ENCODE measurements at regions not wholly inside any gene's neighbourhood (a gene's known extent, or its start where the extent isn't known, plus 50 kb on each side); places are given as distances from the start of the nearest gene placed in this dataset.
"Not testable (repeated sequence)": the region's sequence is repeated elsewhere in the genome, so short reads cannot be mapped to it uniquely, and the experiment has no call there.

- ChIA-PET POLR2A (no interaction called here), CTCF (no interaction called here)
- peaks cover 2% of the 10 kb centered on the region for H3K9me3 Mint-ChIP-seq
- no peaks in the 10 kb centered on the region for H3K36me3 Mint-ChIP-seq (ENCODE audit: low read depth)
- Histone ChIP-seq H3K9me3 (ENCODE audit: control insufficient read depth in 1 of 2, insufficient read depth in 1 of 2, low read length in 2 of 2) (peaks cover 0 to 4% of the 10 kb centered on the region in 2 experiments), H3K27ac (ENCODE audit: low read depth in 1 of 2, low read length in 2 of 2) (no peak overlapping the region), H3K4me3 (ENCODE audit: low read length) (no peak overlapping the region), H3K36me3 (ENCODE audit: insufficient read depth, low read length) (no peaks in the 10 kb centered on the region), H3K4me1 (ENCODE audit: insufficient read depth, low read length) (no peaks in the 10 kb centered on the region), H3K27me3 (ENCODE audit: control insufficient read depth in 1 of 2, insufficient read depth in 2 of 2, low read length in 2 of 2) (no peaks in the 10 kb centered on the region)
- ATAC-seq (ENCODE audit: poor library complexity): no peak
- intact Hi-C loops (cut with DNase I, micrococcal nuclease): no loop called here
- no peaks in the 10 kb centered on the region for H3K27me3 Mint-ChIP-seq
- H3K27ac Mint-ChIP-seq: no peak overlapping the region
- no peaks in the 10 kb centered on the region for H3K4me1 Mint-ChIP-seq (ENCODE audit: low read depth)
- TF ChIP-seq CTCF (IDR thresholded peaks at IDR 0.05): no peak
- no peak for DNase-seq
- H3K4me3 Mint-ChIP-seq: no peak overlapping the region
These were observed 714.9 kb upstream of the LUZP2 start for GRCh38 chr11:23781803-23782560.

GRCh38 chr11:23786974-23787373 is 709.9 kb upstream of the LUZP2 start:
- H3K27me3 Mint-ChIP-seq; H3K4me3 ChIP-seq (ENCODE audit: low read length); ATAC-seq (ENCODE audit: poor library complexity); POLR2A ChIA-PET; H3K27ac ChIP-seq (ENCODE audit: low read depth in 1 of 2, low read length in 2 of 2); intact Hi-C loops (cut with DNase I, micrococcal nuclease); DNase-seq; H3K4me1 Mint-ChIP-seq (ENCODE audit: low read depth); H3K27me3 ChIP-seq (ENCODE audit: control insufficient read depth in 1 of 2, insufficient read depth in 2 of 2, low read length in 2 of 2); H3K9me3 Mint-ChIP-seq; H3K27ac Mint-ChIP-seq; H3K9me3 ChIP-seq (ENCODE audit: control insufficient read depth in 1 of 2, insufficient read depth in 1 of 2, low read length in 2 of 2); H3K4me3 Mint-ChIP-seq; H3K36me3 ChIP-seq (ENCODE audit: insufficient read depth, low read length); CTCF ChIA-PET; H3K4me1 ChIP-seq (ENCODE audit: insufficient read depth, low read length); H3K36me3 Mint-ChIP-seq (ENCODE audit: low read depth): not testable (repeated sequence)

GRCh38 chr11:23789200-23789853 is 707.5 kb upstream of the LUZP2 start:
- ChIA-PET CTCF (no interaction called here), POLR2A (no interaction called here)
- no peak overlapping the region for H3K27ac Mint-ChIP-seq
- Histone ChIP-seq H3K4me1 (ENCODE audit: insufficient read depth, low read length) (no peaks in the 10 kb centered on the region), H3K9me3 (ENCODE audit: control insufficient read depth in 1 of 2, insufficient read depth in 1 of 2, low read length in 2 of 2) (no peaks in the 10 kb centered on the region), H3K4me3 (ENCODE audit: low read length) (no peak overlapping the region), H3K36me3 (ENCODE audit: insufficient read depth, low read length) (no peaks in the 10 kb centered on the region), H3K27ac (ENCODE audit: low read depth in 1 of 2, low read length in 2 of 2) (no peak overlapping the region), H3K27me3 (ENCODE audit: control insufficient read depth in 1 of 2, insufficient read depth in 2 of 2, low read length in 2 of 2) (no peaks in the 10 kb centered on the region)
- H3K9me3 Mint-ChIP-seq: peaks cover 3% of the 10 kb centered on the region
- H3K4me1 Mint-ChIP-seq (ENCODE audit: low read depth): no peaks in the 10 kb centered on the region
- no peak for DNase-seq
- no peaks in the 10 kb centered on the region for H3K36me3 Mint-ChIP-seq (ENCODE audit: low read depth)
- no peaks in the 10 kb centered on the region for H3K27me3 Mint-ChIP-seq
- TF ChIP-seq CTCF (IDR thresholded peaks at IDR 0.05): no peak
- no peak overlapping the region for H3K4me3 Mint-ChIP-seq
- no peak for ATAC-seq (ENCODE audit: poor library complexity)
- intact Hi-C loops (cut with DNase I, micrococcal nuclease): no loop called here
